HG02642 (cell line): ENCODE measurements at regions not wholly inside any gene's neighbourhood (a gene's known extent, or its start where the extent isn't known, plus 50 kb on each side); places are given as distances from the start of the nearest gene placed in this dataset.

Experiments used
- ATAC-seq: cut with Tn5 transposase; IDR thresholded peaks from one replicate; pipeline ENCODE4 v1.9.1; 2021; ENCODE audit warnings: mild to moderate bottlenecking; ENCODE audit not compliant: unreplicated experiment, poor library complexity

DNA sequence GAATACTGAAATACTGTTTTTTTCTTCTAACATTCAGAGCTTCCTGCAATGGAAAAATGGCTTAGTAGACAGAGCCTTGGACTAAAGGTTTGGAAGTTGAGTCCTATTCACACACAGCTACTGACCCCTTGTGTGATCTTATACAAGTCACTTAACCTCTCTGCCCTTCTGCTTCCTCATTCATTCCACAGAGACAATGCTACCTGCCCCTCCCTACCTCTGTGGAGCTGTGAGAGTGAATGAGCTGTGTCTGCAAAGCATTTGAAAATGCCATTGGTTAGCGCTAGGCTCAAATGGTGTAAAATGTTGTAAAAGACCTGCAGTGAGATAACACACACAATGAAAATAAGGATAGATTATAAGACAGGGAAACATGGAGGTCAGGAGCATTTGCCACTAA, 214.4 kb downstream of the BARHL2 start:
- no peak for ATAC-seq

DNA sequence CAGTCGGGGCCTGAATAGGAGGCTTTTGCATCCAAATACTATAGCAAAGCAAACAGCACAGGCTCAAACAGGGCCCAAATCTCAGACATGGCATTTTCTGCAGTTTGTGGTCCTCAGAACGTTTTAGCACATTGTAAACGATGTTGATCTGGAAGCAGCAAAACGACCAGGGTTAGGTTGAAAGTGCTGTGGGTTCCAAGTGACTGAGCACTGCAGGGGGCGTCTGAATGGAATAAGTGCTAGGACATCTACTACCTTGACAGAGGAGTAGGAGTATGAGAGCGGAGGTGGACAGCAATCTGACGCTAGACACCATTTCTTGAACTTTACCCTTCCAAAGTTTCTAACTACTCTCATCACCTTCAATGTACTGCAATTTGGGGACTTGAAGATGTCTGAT, 214.9 kb downstream of the BARHL2 start:
- no peak for ATAC-seq

DNA sequence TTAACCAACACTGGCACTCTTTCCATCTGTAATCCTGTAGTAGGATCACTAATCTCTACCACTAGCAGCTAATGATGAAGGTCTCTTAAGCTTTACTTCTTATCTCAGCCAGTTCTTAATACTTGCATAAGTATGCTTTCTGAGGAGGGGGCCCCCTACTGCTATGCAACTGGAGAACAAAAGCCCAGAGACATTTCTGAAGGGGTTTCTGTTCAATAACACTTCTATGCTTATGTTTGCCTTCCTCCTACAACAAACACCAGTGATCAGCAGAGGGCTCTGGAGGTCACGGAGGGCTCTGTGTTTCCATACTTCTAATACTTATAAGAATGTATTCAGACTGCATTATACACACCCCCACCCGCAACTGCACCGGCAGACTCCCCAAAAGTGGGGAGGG, 215.8 kb downstream of the BARHL2 start:
- no peak for ATAC-seq

- no peak for ATAC-seq
Measured at GRCh38 chr1:90494748-90495282, 222.3 kb downstream of the BARHL2 start.

GRCh38 chr1:90488451-90488850, 228.7 kb downstream of the BARHL2 start:
- ATAC-seq = no peak

DNA sequence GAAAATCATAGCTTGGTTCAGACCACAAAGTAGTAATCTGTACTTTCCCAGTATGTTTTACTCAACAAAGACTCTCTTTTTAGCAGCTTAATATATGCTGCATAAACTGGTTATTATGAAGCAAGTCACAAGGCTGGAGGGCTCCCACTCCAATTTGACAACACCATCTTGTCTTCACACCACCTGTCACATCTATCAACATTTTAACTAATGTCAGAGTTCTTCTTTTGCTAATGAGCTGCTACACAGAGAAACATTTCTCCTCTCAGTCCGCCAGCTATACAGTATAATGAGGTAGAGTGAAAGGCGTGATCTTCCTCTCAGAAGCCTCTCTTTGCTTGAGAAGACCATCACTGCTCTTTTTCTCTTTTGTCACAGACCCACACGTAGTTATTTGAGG, 230.1 kb downstream of the BARHL2 start:
- no peak for ATAC-seq

GRCh38 chr1:90486134-90486824, 230.8 kb downstream of the BARHL2 start:
- no peak for ATAC-seq

- no peak for ATAC-seq
Measured at GRCh38 chr1:90480271-90480835, 236.7 kb downstream of the BARHL2 start.

DNA sequence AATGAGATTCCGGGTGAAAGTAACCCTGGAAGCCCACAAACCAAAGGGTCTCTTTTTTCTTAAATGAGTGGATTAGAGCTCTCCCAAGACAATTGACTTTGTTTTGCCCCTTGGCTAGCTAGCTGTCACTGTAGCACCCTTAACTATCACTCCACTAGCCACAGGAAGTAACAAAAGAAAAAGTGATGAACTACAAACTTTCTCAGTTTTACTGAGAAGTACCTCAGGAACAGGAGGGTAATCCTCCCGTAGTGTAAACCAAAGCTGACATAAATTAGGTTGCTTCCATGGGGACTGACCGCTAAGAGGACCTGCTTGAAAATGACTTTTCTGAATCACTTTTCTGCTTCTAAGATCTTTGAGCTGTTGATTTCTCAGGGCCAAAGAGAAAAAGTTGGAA, 240.1 kb downstream of the BARHL2 start:
- ATAC-seq = no peak

DNA sequence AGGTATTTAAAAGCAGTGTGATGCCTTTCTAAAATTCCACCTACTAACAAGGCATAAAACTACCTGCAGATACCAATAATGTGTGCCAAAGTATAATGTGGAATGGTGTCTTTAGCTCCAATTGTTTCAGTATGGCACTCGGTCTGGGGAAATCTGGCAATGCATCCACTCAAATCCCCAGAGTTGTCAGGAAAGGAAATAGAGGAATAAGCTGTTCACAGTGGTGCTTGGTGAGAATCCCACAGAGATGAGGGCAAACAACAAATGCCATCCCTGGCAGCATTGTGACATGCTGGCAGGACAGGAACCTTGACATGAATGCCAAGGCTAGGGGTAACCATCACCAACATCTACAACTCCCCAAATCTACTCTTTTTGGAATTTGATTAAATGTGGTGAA, 240.7 kb downstream of the BARHL2 start:
- ATAC-seq = no peak

GRCh38 chr1:90475631-90476030, 241.5 kb downstream of the BARHL2 start:
- ATAC-seq = no peak

DNA sequence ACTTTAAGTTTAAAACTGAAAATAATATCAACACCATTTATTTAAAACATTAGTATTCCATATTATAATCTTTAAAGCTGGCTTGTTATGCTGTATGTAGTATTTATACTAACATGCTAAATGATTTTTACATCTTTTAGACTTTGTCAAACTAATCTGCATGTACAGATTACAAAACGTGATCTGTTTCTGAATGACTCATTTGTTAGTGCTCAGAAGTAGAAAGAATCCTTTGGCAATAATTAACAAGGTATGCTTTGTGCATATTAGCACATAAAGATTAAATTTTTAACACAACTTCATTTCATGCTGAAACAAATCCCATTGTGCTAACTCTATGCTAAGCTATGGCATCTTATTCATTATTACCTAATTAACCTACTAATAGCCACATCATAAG, 242.4 kb downstream of the BARHL2 start:
- no peak for ATAC-seq

DNA sequence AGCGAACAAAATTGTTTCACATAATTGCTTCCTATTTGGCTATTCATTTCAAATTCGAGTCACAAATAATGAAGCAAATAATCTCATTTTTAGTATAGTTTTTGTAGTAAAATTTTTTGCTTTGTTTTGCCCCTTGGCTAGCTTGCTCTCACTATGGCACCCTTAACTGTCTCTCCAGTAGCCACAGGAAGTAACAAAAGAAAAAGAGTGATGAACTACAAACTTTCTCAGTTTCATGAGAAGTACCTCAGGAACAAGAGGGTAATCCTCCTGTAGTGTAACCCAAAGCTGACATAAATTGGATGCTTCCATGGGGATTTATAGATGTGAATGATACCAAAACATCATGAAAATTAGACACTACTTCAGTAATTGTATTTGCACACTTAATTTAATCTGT, 242.9 kb downstream of the BARHL2 start:
- ATAC-seq = no peak

DNA sequence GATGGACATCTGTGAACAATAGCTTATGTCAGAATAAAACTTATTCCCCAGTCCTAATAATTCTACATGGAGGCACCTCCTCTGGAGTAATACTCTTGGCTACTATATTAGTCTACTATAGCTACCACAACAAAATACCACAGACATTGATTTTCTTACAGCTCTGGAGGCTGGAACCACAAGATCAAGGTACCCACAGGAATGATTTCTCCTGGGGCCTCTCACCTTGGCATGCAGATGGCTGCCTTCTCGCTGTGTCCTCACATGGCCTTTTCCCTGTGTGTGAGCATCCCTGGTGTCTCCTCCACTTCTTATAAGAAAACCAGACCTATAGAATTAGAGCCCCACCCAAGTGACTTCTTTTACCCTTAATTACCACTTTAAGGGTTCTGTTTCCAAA, 244.3 kb downstream of the BARHL2 start:
- ATAC-seq = no peak

DNA sequence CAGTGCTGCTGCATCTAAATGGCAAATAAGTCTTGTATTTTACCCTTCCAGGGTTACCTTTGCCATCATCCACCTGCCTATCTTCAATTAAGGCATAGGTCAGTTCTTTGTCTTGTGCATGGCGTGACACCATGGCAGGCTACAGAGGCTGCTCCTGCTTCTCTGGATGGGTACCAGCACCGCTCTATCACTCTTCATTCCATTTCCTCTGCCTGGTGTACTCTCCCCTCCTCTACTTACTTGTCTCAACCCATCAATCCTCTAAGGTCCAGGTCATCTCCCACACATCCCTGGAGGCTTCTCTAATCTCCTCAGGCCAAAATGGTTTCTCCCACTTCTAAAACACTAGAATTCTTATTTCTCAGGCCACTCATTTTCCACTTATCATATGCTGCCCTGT, 257.5 kb downstream of the BARHL2 start:
- no peak for ATAC-seq

GRCh38 chr1:90457985-90458384, 259.1 kb downstream of the BARHL2 start:
- ATAC-seq = no peak

DNA sequence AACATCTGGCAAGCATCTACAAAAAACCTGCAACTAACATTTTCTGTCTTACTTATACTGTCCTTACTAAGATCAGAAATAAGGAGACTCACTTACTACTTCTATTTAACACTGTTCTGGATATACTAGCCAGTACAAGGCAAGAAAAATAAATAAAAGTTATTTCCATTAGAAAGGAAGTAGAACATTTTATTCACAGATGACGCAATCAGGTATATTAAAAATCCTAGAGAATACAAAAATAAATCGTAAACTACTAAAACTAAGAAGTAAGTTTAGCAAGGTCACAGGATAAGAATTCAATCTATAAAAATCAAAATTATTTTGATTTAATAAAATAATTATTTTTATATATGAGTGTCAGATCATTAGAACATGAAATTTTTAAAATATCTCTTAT, 264.6 kb downstream of the BARHL2 start:
- ATAC-seq = no peak

DNA sequence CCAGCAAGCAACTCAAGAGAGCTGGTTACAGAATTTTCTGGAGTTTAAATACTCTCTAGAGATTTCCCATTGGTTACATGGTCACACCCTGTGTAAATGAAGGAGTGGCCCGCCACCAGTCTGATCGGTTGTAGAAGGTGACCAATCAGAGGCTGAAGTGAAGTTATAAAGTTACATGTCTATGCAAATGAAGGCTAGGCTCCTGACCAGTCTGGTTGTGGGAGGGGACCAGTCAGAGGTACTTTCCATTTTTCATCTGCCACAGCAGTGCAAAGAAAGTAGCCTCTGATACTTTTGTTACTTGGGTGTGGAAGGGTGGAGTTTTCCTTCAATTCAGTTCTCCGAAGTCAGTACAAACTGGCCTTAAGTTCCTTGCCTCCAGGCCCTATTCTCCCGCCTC, 273.7 kb downstream of the BARHL2 start:
- ATAC-seq = no peak

- no peak for ATAC-seq
Measured at GRCh38 chr1:90435351-90435750, 281.8 kb downstream of the BARHL2 start.

DNA sequence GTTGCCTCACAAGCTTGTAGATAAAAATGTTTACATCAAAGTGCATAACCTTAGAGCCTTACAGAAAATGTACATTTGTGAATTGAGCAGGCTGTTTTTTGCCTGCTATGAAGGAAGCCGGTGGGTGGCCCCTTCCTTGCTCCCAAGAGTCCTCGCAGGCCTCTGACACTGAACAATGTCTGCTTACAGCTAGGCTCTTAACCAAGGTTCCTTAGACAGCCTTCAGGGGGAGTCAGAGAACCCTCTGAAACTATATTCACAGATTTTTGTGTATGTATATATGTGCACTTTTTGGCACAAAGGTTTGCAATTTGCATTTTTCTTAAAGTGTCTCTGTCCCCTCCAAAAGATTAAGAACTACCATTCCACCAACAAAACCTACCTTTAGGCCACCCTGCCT, 282.6 kb downstream of the BARHL2 start:
- ATAC-seq = no peak

- ATAC-seq = no peak
Measured at GRCh38 chr1:90417126-90417525, 300.0 kb downstream of the BARHL2 start.

GRCh38 chr1:90414201-90414600, 302.9 kb downstream of the BARHL2 start:
- ATAC-seq = no peak
